ENCODE measurements at regions not wholly inside any gene's neighbourhood (a gene's known extent, or its start where the extent isn't known, plus 50 kb on each side); places are given as distances from the start of the nearest gene placed in this dataset.

DNA sequence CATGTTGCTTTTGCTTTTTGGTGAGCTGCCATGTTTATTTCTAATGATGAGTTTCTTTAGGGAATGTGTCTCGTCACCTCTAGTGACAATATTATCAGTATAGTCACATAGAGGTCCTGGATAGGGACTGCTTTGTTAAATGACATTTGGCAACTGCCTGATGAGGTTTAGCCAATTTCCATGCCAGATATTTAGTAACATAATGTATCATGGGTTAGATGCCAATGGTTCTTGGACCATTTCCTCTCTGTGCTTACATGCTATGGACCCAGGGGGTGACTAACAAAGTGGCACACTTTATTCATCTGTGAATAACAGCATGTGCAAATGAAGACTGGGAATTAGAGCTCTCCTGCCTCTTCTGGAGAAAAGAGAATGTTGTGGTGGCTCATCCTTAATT is 56.2 kb upstream of the RAB27B start:
- DNase-seq, result no peak

DNA sequence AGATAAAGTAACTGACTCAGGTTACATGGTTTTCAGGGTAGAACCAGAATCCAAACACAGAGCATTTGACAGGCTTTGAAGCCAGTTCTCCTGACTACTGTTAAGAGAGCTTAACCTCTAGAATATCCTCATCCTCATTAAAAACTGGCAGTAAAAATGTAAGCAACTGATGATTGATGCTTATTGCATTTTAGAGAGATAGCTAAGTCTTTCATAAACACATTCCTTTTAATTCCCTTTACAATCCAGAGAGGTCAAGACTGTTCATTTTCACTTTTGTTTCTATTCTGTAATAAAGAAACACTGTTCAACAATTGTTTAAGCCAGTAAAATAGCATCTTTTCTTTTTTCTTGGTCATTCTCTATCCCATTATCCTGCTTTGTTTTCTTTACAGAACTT is 53.9 kb upstream of the RAB27B start:
- no peak for DNase-seq

DNA sequence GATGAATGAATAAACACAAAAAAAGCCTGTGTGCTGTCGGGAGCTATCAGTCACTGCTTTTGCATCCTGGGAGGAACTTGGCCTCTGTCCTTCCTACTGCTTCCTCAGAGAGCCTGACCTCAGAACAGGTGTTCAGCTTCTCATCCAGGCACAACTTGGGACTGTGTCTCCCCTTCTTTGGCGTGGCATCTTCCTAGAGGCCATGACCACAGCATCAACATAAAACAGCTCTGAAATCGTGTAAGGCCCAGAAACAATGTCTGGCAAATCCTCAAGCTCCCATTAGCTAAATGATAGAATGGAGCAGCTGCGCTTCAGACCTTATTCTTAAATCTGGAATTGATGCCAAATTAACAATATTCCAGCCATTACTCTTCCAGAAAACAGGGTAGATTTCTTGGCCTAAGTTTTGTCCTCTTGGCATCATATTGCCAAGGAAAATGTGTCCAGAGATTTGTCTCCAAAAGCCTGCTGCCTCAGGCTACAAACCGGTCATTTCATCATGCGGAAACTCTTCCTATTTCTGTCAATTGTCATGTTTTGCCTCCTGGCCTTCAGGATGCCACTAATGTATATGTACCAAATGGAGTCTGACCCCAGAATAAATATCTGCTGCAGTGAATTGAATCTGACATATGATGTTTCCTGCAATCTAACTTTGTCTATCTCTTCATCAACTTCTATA is 53.2 kb upstream of the RAB27B start:
- DNase-seq, result no peak

GRCh38 chr18:54775686-54776085 is 52.6 kb upstream of the RAB27B start:
- DNase-seq, result no peak

DNA sequence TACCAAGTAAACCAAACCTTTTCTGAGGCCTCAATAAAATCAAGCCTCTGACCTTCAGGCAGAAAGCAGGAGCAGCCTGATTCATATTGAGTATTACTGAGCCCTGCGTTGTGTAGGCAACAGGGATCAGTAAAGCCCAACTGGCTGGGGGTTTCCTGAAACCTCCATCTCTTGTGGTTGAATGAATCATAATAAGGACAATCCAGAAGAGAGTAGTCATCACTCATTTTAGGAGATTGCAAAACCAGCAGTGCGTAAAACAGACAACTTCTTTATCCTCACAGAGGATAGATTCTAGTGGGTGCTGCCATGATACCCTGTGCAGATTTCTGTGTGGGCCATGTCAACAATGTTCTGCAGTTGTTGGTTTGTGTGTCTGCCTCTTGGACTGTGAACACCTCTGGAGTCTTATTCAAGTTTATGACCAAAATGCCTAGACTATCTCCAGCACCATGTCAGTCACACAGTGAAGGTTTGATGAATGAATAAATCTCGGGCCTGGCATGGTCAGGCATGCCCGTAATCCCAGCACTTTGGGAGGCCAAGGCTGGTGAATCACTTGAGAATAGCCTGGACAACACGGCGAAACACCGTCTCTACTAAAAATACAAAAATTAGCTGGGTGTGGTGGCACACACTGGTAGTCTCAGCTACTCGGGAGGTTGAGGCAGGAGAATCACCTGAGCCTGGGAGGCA is 51.8 kb upstream of the RAB27B start:
- DNase-seq, result no peak

GRCh38 chr18:54777118-54777791 is 51.0 kb upstream of the RAB27B start:
- DNase-seq, result no peak

DNA sequence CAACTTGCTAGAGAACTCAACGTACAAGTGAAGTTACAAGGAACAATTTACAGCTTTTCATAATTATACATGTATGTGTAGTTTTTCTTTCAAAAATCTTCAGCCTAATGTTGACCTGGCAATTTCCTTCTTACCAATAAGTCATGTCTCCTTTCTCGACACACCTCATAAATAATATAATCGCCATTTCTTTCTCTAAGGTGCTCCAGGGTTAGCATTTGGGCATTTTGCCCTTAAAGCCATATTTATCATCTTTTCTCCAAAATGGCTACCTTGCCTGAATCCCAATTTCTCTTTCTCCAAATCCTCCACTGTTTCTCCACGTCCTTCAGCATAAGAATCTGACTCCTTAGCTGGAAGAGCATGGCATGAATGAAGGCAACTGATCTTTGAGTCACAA is 50.3 kb upstream of the RAB27B start:
- DNase-seq, result no peak

Data from activated CD4-positive, alpha-beta T cell treated with anti-CD3 and anti-CD28 coated beads for 4 hours (primary cell).